Lower leg skin (tissue), 4 donors: ENCODE measurements at regions not wholly inside any gene's neighbourhood (a gene's known extent, or its start where the extent isn't known, plus 50 kb on each side); places are given as distances from the start of the nearest gene placed in this dataset.
"Not testable (repeated sequence)": the region's sequence is repeated elsewhere in the genome, so short reads cannot be mapped to it uniquely, and the experiment has no call there.

Source experiments
- DNase-seq, 2 donors: peaks; one replicate each; pipeline ENCODE4 v3.0.0-alpha.2; 2019; ENCODE audit warnings: low spot score in 2 of 2
- H3K4me3 ChIP-seq: fragments of 200-600 bp; sonication (generic); 2 replicates; pipeline ENCODE4 v1.5.1; 2017; ENCODE audit warnings: mild to moderate bottlenecking, low read depth; ENCODE audit not compliant: poor library complexity, severe bottlenecking
- POLR2A ChIP-seq, 2 donors: fragments of 450-650 bp; IDR thresholded peaks; one replicate each; pipeline ENCODE4 v1.6.1; 2016 to 2017; ENCODE audit warnings: antibody characterized with exemption in 2 of 2, mild to moderate bottlenecking in 1 of 2, moderate library complexity in 1 of 2
- WGBS, 2 donors: methylation state at CpG; one replicate each; pipeline ENCODE4 v1.1.5; 2018; 5-methylcytosine and 5-hydroxymethylcytosine counted together
- intact Hi-C: fragments of 100-400 bp; cut with DNase I; formaldehyde crosslinking; loops from one replicate; pipeline ENCODE4 v1.15.0; 2023; ENCODE audit warnings: low total_unique reads
- TF ChIP-seq, protein P1 (sequence below), 3 donors: fragments of 450-650 bp; IDR thresholded peaks; one replicate each; pipeline ENCODE4 v1.5.1; 2016; ENCODE audit warnings: antibody characterized with exemption in 3 of 3, mild to moderate bottlenecking in 3 of 3, moderate library complexity in 2 of 3

DNA sequence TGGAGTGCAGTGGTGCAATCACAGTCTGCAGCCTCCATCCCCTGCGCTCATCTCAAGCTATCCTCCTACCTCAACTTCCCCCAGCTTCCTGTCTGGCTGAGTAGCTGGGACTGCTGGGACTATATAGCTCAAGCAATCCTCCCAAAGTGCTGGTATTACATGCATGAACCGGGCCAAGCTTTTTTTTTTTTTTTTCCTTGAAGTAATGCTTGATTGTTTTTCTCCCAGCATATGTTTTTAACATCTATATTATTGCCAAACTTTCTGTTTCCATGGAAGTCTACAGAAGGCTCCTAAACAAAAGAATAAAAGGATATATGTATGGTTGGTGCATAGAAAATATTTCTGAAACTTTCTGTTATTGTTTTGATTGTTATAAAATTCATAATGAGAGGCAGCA, 853.6 kb downstream of the KCNA4 start:
- intact Hi-C loops = no loop called here
- whole genome bisulfite sequencing, 2 donors = 72 to 73% methylated on average over 2 of the region's 2 CpGs

GRCh38 chr11:29162491-29162890, 854.3 kb downstream of the KCNA4 start:
- H3K4me3 ChIP-seq = no peak overlapping the region
- intact Hi-C loops = no loop called here
- no peak for DNase-seq
- no peak for TF ChIP-seq POLR2A (IDR thresholded peaks at IDR 0.05)
- TF ChIP-seq, protein P1, sequence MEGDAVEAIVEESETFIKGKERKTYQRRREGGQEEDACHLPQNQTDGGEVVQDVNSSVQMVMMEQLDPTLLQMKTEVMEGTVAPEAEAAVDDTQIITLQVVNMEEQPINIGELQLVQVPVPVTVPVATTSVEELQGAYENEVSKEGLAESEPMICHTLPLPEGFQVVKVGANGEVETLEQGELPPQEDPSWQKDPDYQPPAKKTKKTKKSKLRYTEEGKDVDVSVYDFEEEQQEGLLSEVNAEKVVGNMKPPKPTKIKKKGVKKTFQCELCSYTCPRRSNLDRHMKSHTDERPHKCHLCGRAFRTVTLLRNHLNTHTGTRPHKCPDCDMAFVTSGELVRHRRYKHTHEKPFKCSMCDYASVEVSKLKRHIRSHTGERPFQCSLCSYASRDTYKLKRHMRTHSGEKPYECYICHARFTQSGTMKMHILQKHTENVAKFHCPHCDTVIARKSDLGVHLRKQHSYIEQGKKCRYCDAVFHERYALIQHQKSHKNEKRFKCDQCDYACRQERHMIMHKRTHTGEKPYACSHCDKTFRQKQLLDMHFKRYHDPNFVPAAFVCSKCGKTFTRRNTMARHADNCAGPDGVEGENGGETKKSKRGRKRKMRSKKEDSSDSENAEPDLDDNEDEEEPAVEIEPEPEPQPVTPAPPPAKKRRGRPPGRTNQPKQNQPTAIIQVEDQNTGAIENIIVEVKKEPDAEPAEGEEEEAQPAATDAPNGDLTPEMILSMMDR (IDR thresholded peaks at IDR 0.05) = no peak
- WGBS, 2 donors = 76 to 81% methylated on average over 2 of the region's 2 CpGs

More for the DNA sequence above, 853.6 kb downstream of the KCNA4 start:
- no peak overlapping the region for H3K4me3 ChIP-seq
- TF ChIP-seq, protein P1 (IDR thresholded peaks at IDR 0.05) = no peak
- TF ChIP-seq POLR2A (IDR thresholded peaks at IDR 0.05) = no peak
- DNase-seq = no peak

GRCh38 chr11:29161191-29161590, 855.6 kb downstream of the KCNA4 start:
- no peak overlapping the region for H3K4me3 ChIP-seq
- WGBS, 2 donors = 81 to 84% methylated on average over 1 of the region's 1 CpG
- DNase-seq = no peak
- intact Hi-C loops = no loop called here
- no peak for TF ChIP-seq POLR2A (IDR thresholded peaks at IDR 0.05)
- TF ChIP-seq, protein P1 (IDR thresholded peaks at IDR 0.05) = no peak

DNA sequence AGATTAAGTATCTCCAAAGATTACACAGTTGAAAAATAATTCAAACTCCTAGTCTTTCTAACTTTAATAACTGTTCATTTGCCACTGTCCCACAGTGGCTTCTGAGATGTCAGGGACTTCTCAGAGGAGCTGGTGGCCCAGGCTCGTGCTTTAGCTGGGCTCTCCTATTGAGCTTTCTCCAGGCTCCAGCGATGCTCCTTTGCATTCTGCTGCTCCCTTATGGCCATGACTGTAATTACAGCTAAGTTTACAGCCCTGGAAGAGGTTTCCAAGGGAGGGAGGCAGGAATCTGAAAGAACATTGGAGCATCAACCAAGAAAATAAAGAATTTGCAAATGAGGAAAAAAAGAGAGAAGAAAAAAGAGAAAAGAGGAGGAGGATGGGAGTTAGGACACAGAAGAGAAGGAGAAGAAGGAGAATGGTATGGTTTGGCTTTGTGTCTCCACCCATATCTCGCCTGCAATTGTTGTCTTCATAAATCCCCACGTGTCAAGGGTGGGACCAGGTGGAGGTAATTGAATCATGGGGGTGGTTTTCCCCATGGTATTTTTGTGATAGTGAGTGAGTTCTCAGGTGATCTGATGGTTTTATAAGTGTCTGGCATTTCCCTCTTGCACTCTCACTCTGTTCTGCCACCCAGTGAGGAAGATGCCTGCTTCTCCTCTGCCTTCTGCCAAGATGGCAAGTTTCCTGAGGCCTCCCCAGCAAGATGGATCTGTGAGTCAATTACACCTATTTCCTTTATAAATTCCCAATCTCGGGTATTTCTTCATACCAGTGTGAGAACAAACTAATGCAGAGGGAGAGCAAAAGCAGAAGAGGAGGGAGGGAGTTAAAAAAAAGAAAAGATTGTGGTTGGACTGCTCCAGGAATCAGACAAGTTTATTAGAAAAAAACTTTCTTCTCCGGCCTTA, 857.0 kb downstream of the KCNA4 start:
- H3K4me3 ChIP-seq = no peak overlapping the region
- intact Hi-C loops = no loop called here
- no peak for TF ChIP-seq POLR2A (IDR thresholded peaks at IDR 0.05)
- TF ChIP-seq, protein P1 (IDR thresholded peaks at IDR 0.05) = no peak
- DNase-seq = no peak
- WGBS, 2 donors = 44% methylated on average over 6 of the region's 6 CpGs

- 82 to 87% methylated on average over 1 of the region's 1 CpG for whole genome bisulfite sequencing, 2 donors
- DNase-seq = no peak
- intact Hi-C loops = no loop called here
- no peak for TF ChIP-seq POLR2A (IDR thresholded peaks at IDR 0.05)
- TF ChIP-seq, protein P1 (IDR thresholded peaks at IDR 0.05) = no peak
- no peak overlapping the region for H3K4me3 ChIP-seq
Measured at GRCh38 chr11:29153078-29153477, 863.8 kb downstream of the KCNA4 start.

GRCh38 chr11:29142573-29142972, 874.3 kb downstream of the KCNA4 start:
- WGBS, 2 donors = 91 to 96% methylated on average over 1 of the region's 1 CpG
- intact Hi-C loops, DNase-seq, H3K4me3 ChIP-seq: not testable (repeated sequence)
